Iris pigment epithelial cell (primary cell): ENCODE measurements at regions not wholly inside any gene's neighbourhood (a gene's known extent, or its start where the extent isn't known, plus 50 kb on each side); places are given as distances from the start of the nearest gene placed in this dataset.

ENCODE experiments used
- DNase-seq: peaks from one replicate; pipeline ENCODE4 v3.0.0-alpha.2; 2011; ENCODE audit warnings: low read depth

- no peak for DNase-seq
Measured at GRCh38 chr1:3954170-3955169, 54.4 kb upstream of the C1orf174 start.

- DNase-seq = no peak
Measured at GRCh38 chr1:3955196-3955772, 55.2 kb upstream of the C1orf174 start.

- DNase-seq = no peak
Measured at GRCh38 chr1:3956527-3957170, 56.6 kb upstream of the C1orf174 start.

- no peak for DNase-seq
Measured at GRCh38 chr1:3959361-3959760, 59.3 kb upstream of the C1orf174 start.

GRCh38 chr1:3963554-3963953 lies 63.5 kb upstream of the C1orf174 start:
- no peak for DNase-seq

GRCh38 chr1:3965693-3966092 lies 65.6 kb upstream of the C1orf174 start:
- DNase-seq = no peak

- DNase-seq = no peak
Measured at GRCh38 chr1:3968851-3969250, 68.8 kb upstream of the C1orf174 start.

GRCh38 chr1:3971981-3972380 lies 71.9 kb upstream of the C1orf174 start:
- no peak for DNase-seq

- no peak for DNase-seq
Measured at GRCh38 chr1:3975903-3976630, 76.0 kb upstream of the C1orf174 start.

GRCh38 chr1:3976821-3977220 lies 76.7 kb upstream of the C1orf174 start:
- no peak for DNase-seq

- DNase-seq = no peak
Measured at GRCh38 chr1:3978196-3978989, 78.3 kb upstream of the C1orf174 start.

- DNase-seq = no peak
Measured at GRCh38 chr1:3978990-3979325, 78.9 kb upstream of the C1orf174 start.

- DNase-seq = no peak
Measured at GRCh38 chr1:3981261-3981660, 81.2 kb upstream of the C1orf174 start.

GRCh38 chr1:3981746-3982505 lies 81.9 kb upstream of the C1orf174 start:
- no peak for DNase-seq

GRCh38 chr1:3983181-3983580 lies 83.1 kb upstream of the C1orf174 start:
- DNase-seq = no peak

- DNase-seq = no peak
Measured at GRCh38 chr1:3984586-3984985, 84.5 kb upstream of the C1orf174 start.

GRCh38 chr1:3986686-3987218 lies 86.7 kb upstream of the C1orf174 start:
- no peak for DNase-seq

GRCh38 chr1:3987669-3988235 lies 87.7 kb upstream of the C1orf174 start:
- DNase-seq = no peak

- no peak for DNase-seq
Measured at GRCh38 chr1:3988431-3988830, 88.4 kb upstream of the C1orf174 start.

- no peak for DNase-seq
Measured at GRCh38 chr1:3989465-3989864, 89.4 kb upstream of the C1orf174 start.
